K562 (cell line): ENCODE measurements at regions not wholly inside any gene's neighbourhood (a gene's known extent, or its start where the extent isn't known, plus 50 kb on each side); places are given as distances from the start of the nearest gene placed in this dataset.

Source experiments
- ATF1 ChIP-seq, 2 experiments: fragments of 450-650 bp in 1 of 2; IDR thresholded peaks; 2 replicates each; pipeline ENCODE4 v1.6.1; 2016; ENCODE audit warnings: missing compliant biosample characterization in 1 of 2, missing genetic modification characterization in 1 of 2
- CBX5 ChIP-seq: IDR thresholded peaks from 2 replicates; pipeline ENCODE4 v1.6.1; 2014; ENCODE audit warnings: low read depth, borderline replicate concordance
- CTCF ChIP-seq, 3 experiments: IDR thresholded peaks in 2 of 3; conservative IDR thresholded peaks in 1 of 3; 2 replicates each; pipeline ENCODE4 v1.5.1; 2011 to 2012; ENCODE audit warnings: low read length in 3 of 3, mild to moderate bottlenecking in 3 of 3, control low read depth in 2 of 3, improper control_type of control experiment in 1 of 3, inconsistent platforms in 1 of 3, low read depth in 1 of 3, mixed read lengths in 1 of 3, moderate library complexity in 1 of 3; ENCODE audit not compliant: insufficient read depth in 2 of 3
- HES1 ChIP-seq: fragments of 450-650 bp; IDR thresholded peaks from 2 replicates; pipeline ENCODE4 v1.6.1; 2016; ENCODE audit warnings: low read depth, mild to moderate bottlenecking, moderate library complexity
- JUNB ChIP-seq: fragments of 450-650 bp; formaldehyde crosslinking; conservative IDR thresholded peaks from 2 replicates; pipeline ENCODE4 v1.4.0; 2020; ENCODE audit warnings: mild to moderate bottlenecking
- JUND ChIP-seq, 2 experiments: IDR thresholded peaks; 2 replicates in 1 of 2; 3 replicates in 1 of 2; pipeline ENCODE4 v1.6.1; 2011; ENCODE audit warnings: borderline replicate concordance in 2 of 2, low read depth in 2 of 2, low read length in 2 of 2, improper control_type of control experiment in 1 of 2, missing biosample characterization in 1 of 2, missing genetic modification characterization in 1 of 2, missing genetic modification reagents in 1 of 2
- POLR2A ChIP-seq: fragments of 450-650 bp; conservative IDR thresholded peaks from 2 replicates; pipeline ENCODE4 v1.6.1; 2016
- POLR2AphosphoS5 ChIP-seq: IDR thresholded peaks from 2 replicates; pipeline ENCODE4 v1.6.1; 2011; ENCODE audit warnings: mild to moderate bottlenecking, low read depth, low read length, moderate library complexity; ENCODE audit not compliant: control insufficient read depth, insufficient read depth
- RFX5 ChIP-seq: IDR thresholded peaks from 2 replicates; pipeline ENCODE4 v1.6.1; 2011; ENCODE audit warnings: low read depth, mild to moderate bottlenecking, improper control_type of control experiment, low read length
- SP2 ChIP-seq: IDR thresholded peaks from 2 replicates; pipeline ENCODE4 v1.6.1; 2011; ENCODE audit warnings: mild to moderate bottlenecking, low read depth, low read length, moderate library complexity; ENCODE audit not compliant: poor library complexity, severe bottlenecking; ENCODE audit errors: extremely low read depth
- TAF1 ChIP-seq: IDR thresholded peaks from 2 replicates; pipeline ENCODE4 v1.6.1; 2011; ENCODE audit warnings: mild to moderate bottlenecking, low read length, moderate library complexity; ENCODE audit not compliant: insufficient read depth, control insufficient read depth, severe bottlenecking; ENCODE audit errors: extremely low read depth

GRCh38 chr21:43325968-43326715 lies 100.8 kb downstream of the SIK1 start:
- TF ChIP-seq TAF1 (no peak), SP2 (no peak), CTCF (IDR thresholded peaks at IDR 0.05 in 2 of 3, conservative IDR thresholded peaks at IDR 0.05 in 1 of 3; ENCODE audit: insufficient read depth in 2 of 3, low read depth in 1 of 3, low read length in 3 of 3) (no peak), ATF1 (CRISPR knock-in tag; IDR thresholded peaks at IDR 0.05) (no peak), ATF1 (tag; IDR thresholded peaks at IDR 0.05) (no peak), RFX5 (no peak), CBX5 (no peak), POLR2A (no peak), JUND (IDR thresholded peaks at IDR 0.05; ENCODE audit: borderline replicate concordance, low read depth, low read length) (no peak), JUND (tag; IDR thresholded peaks at IDR 0.05; ENCODE audit: borderline replicate concordance, low read depth, low read length) (no peak), HES1 (no peak), POLR2AphosphoS5 (no peak), JUNB (CRISPR knock-in tag) (no peak)
